GM19324 (cell line): ENCODE measurements at regions not wholly inside any gene's neighbourhood (a gene's known extent, or its start where the extent isn't known, plus 50 kb on each side); places are given as distances from the start of the nearest gene placed in this dataset.
"Not testable (repeated sequence)": the region's sequence is repeated elsewhere in the genome, so short reads cannot be mapped to it uniquely, and the experiment has no call there.

Experiments used
- ATAC-seq: cut with Tn5 transposase; IDR thresholded peaks from one replicate; pipeline ENCODE4 v1.9.1; 2021; ENCODE audit warnings: mild to moderate bottlenecking, moderate library complexity; ENCODE audit not compliant: unreplicated experiment, low FRiP score

- no peak for ATAC-seq
Observed at GRCh38 chr15:58355382-58355971, 76.3 kb upstream of the LIPC start.

- no peak for ATAC-seq
Observed at GRCh38 chr15:58355973-58356372, 75.8 kb upstream of the LIPC start.

- ATAC-seq, result no peak
Observed at GRCh38 chr15:58357529-58358476, 74.0 kb upstream of the LIPC start.

- no peak for ATAC-seq
Observed at GRCh38 chr15:58360421-58361090, 71.2 kb upstream of the LIPC start.

- ATAC-seq, result no peak
Observed at GRCh38 chr15:58361273-58361759, 70.5 kb upstream of the LIPC start.

- ATAC-seq, result no peak
Observed at GRCh38 chr15:58362262-58362922, 69.4 kb upstream of the LIPC start.

GRCh38 chr15:58363118-58363517 is 68.7 kb upstream of the LIPC start:
- not testable (repeated sequence) for ATAC-seq

- ATAC-seq, result not testable (repeated sequence)
Observed at GRCh38 chr15:58363673-58364072, 68.1 kb upstream of the LIPC start.

GRCh38 chr15:58365098-58365497 is 66.7 kb upstream of the LIPC start:
- ATAC-seq, result not testable (repeated sequence)

GRCh38 chr15:58369261-58369701 is 62.5 kb upstream of the LIPC start:
- ATAC-seq, result no peak

GRCh38 chr15:58369956-58370355 is 61.8 kb upstream of the LIPC start:
- no peak for ATAC-seq

- no peak for ATAC-seq
Observed at GRCh38 chr15:58374147-58374546, 57.6 kb upstream of the LIPC start.

GRCh38 chr15:58377193-58377592 is 54.6 kb upstream of the LIPC start:
- no peak for ATAC-seq

- ATAC-seq, result no peak
Observed at GRCh38 chr15:58378241-58379085, 53.3 kb upstream of the LIPC start.

- not testable (repeated sequence) for ATAC-seq
Observed at GRCh38 chr15:58379454-58379853, 52.3 kb upstream of the LIPC start.

- ATAC-seq, result no peak
Observed at GRCh38 chr15:58380280-58380945, 51.4 kb upstream of the LIPC start.

GRCh38 chr15:58381697-58382096 is 50.1 kb upstream of the LIPC start:
- ATAC-seq, result no peak
